Hepatocyte (in vitro differentiated cells): ENCODE measurements at regions not wholly inside any gene's neighbourhood (a gene's known extent, or its start where the extent isn't known, plus 50 kb on each side); places are given as distances from the start of the nearest gene placed in this dataset.

ENCODE experiments used
- DNase-seq: peaks from one replicate; pipeline ENCODE4 v3.0.0-alpha.2; 2016; ENCODE audit warnings: low spot score
- H2AFZ ChIP-seq: fragments of 200-600 bp; sonication (generic); 2 replicates; pipeline ENCODE4 v1.6.0; 2016; ENCODE audit warnings: antibody characterized with exemption, mild to moderate bottlenecking
- H3K27ac ChIP-seq: fragments of 200-600 bp; sonication (generic); 2 replicates; pipeline ENCODE4 v1.5.1; 2016; ENCODE audit warnings: mild to moderate bottlenecking
- H3K27me3 ChIP-seq: fragments of 200-600 bp; sonication (generic); 2 replicates; pipeline ENCODE4 v1.6.1; 2016
- H3K36me3 ChIP-seq: fragments of 200-600 bp; sonication (generic); replicated peaks from 2 replicates; pipeline ENCODE4 v1.5.1; 2016; ENCODE audit warnings: low read depth; ENCODE audit not compliant: insufficient read depth
- H3K4me1 ChIP-seq: fragments of 200-600 bp; sonication (generic); 2 replicates; pipeline ENCODE4 v1.5.1; 2016; ENCODE audit warnings: mild to moderate bottlenecking, moderate library complexity; ENCODE audit not compliant: insufficient read depth
- H3K4me2 ChIP-seq: fragments of 200-600 bp; sonication (generic); 2 replicates; pipeline ENCODE4 v1.6.0; 2016
- H3K4me3 ChIP-seq: fragments of 200-600 bp; sonication (generic); 2 replicates; pipeline ENCODE4 v1.5.1; 2016; ENCODE audit warnings: mild to moderate bottlenecking
- H3K79me2 ChIP-seq: fragments of 200-600 bp; sonication (generic); 2 replicates; pipeline ENCODE4 v1.6.0; 2017; ENCODE audit warnings: mild to moderate bottlenecking
- H3K9me2 ChIP-seq: fragments of 200-600 bp; sonication (generic); replicated peaks from 2 replicates; pipeline ENCODE4 v1.6.0; 2017; ENCODE audit warnings: mild to moderate bottlenecking; ENCODE audit not compliant: insufficient read depth
- H3K9me3 ChIP-seq: fragments of 200-600 bp; sonication (generic); 2 replicates; pipeline ENCODE4 v1.5.1; 2016; ENCODE audit warnings: low read depth, mild to moderate bottlenecking
- H4K20me1 ChIP-seq: fragments of 200-600 bp; sonication (generic); 2 replicates; pipeline ENCODE4 v1.6.0; 2016; ENCODE audit warnings: mild to moderate bottlenecking; ENCODE audit not compliant: insufficient read depth, poor library complexity, severe bottlenecking
- EZH2 ChIP-seq: fragments of 200-600 bp; sonication (generic); IDR thresholded peaks from 2 replicates; pipeline ENCODE4 v1.6.1; 2016; ENCODE audit warnings: antibody characterized with exemption, mild to moderate bottlenecking, borderline replicate concordance
- EZH2phosphoT487 ChIP-seq: fragments of 200-600 bp; sonication (generic); IDR thresholded peaks from one replicate; pipeline ENCODE4 v1.6.1; 2018; ENCODE audit warnings: antibody characterized with exemption, mild to moderate bottlenecking, low read depth, moderate library complexity; ENCODE audit not compliant: unreplicated experiment, severe bottlenecking
- WGBS: methylation state at CpG from one replicate; pipeline ENCODE4 v1.1.6; 2016; ENCODE audit warnings: low lambda C conversion rate; ENCODE audit errors: missing lambda C conversion rate; 5-methylcytosine and 5-hydroxymethylcytosine counted together
- TF ChIP-seq, protein P1 (sequence below): fragments of 200-600 bp; sonication (generic); IDR thresholded peaks from 2 replicates; pipeline ENCODE4 v1.5.1; 2016; ENCODE audit warnings: antibody characterized with exemption, mild to moderate bottlenecking; ENCODE audit not compliant: poor library complexity

DNA sequence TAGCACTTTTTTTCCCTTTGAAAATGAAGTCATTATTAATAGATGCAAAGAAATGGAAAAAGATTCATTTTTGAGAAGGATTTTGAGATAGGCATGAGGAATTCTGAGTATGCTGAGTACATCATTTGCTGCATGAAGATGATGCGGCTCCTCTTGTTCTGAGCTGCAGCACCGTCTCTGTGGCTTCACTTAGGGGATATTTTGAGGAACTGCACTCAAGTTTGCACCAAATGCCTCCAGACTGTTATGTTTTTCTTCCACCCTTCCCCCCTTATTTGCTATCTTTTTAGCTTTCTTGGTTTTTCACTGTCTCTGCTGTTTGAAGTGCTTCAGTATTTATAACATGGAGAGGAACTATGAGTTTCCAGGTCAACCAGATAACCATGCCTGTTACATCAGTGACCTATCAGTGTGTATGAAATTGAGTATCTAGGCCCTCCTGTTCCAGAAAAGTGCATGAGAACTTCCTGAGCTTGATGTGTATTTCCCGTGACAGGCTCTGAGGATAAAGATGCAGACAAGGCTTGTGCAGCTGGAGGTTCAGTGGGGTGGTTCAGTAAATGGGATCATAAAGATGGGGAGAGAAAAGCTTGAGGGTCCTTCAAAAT is 128.7 kb downstream of the PDCD6IP start:
- Histone ChIP-seq H3K27ac (no peak overlapping the region), H3K4me2 (no peak overlapping the region), H3K36me3 (no peaks in the 10 kb centered on the region), H3K9me3 (no peaks in the 10 kb centered on the region), H3K4me1 (no peaks in the 10 kb centered on the region), H2AFZ (no peak overlapping the region), H3K27me3 (no peaks in the 10 kb centered on the region), H4K20me1 (no peaks in the 10 kb centered on the region), H3K79me2 (no peaks in the 10 kb centered on the region), H3K9me2 (no peaks in the 10 kb centered on the region), H3K4me3 (no peak overlapping the region)
- DNase-seq, result no peak
- WGBS, result 90% methylated on average over 3 of the region's 3 CpGs
- TF ChIP-seq, protein P1, sequence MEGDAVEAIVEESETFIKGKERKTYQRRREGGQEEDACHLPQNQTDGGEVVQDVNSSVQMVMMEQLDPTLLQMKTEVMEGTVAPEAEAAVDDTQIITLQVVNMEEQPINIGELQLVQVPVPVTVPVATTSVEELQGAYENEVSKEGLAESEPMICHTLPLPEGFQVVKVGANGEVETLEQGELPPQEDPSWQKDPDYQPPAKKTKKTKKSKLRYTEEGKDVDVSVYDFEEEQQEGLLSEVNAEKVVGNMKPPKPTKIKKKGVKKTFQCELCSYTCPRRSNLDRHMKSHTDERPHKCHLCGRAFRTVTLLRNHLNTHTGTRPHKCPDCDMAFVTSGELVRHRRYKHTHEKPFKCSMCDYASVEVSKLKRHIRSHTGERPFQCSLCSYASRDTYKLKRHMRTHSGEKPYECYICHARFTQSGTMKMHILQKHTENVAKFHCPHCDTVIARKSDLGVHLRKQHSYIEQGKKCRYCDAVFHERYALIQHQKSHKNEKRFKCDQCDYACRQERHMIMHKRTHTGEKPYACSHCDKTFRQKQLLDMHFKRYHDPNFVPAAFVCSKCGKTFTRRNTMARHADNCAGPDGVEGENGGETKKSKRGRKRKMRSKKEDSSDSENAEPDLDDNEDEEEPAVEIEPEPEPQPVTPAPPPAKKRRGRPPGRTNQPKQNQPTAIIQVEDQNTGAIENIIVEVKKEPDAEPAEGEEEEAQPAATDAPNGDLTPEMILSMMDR, result no peak
- no peak for TF ChIP-seq EZH2phosphoT487
- TF ChIP-seq EZH2, result no peak

DNA sequence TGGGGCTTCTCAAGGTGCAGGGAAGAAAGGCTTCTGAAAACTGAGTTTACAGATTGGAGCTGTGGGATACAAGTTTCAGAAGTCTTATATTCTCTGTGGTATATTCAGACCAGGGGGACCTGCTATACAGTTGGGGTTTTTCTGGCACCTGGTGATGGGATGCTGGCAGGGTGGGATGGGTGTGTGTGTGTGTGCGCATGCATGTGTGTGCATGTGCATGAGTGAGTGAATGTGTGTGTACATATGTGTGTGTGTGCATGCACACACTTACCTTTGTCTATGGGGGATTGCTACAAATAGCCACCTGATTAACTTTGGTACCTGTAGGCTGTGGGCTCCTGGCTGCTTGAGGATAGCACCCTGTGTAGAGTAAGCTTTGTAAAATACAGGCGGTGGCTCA is 131.4 kb downstream of the PDCD6IP start:
- Histone ChIP-seq H3K27me3 (no peaks in the 10 kb centered on the region), H3K27ac (no peak overlapping the region), H3K4me1 (no peaks in the 10 kb centered on the region), H3K36me3 (no peaks in the 10 kb centered on the region), H4K20me1 (no peaks in the 10 kb centered on the region), H3K9me2 (no peaks in the 10 kb centered on the region), H3K79me2 (no peaks in the 10 kb centered on the region), H3K4me2 (no peak overlapping the region), H2AFZ (no peak overlapping the region), H3K9me3 (no peaks in the 10 kb centered on the region), H3K4me3 (no peak overlapping the region)
- TF ChIP-seq EZH2phosphoT487, result no peak
- TF ChIP-seq, protein P1, result no peak
- no peak for TF ChIP-seq EZH2
- DNase-seq, result no peak
- WGBS, result 83% methylated on average over 2 of the region's 2 CpGs

DNA sequence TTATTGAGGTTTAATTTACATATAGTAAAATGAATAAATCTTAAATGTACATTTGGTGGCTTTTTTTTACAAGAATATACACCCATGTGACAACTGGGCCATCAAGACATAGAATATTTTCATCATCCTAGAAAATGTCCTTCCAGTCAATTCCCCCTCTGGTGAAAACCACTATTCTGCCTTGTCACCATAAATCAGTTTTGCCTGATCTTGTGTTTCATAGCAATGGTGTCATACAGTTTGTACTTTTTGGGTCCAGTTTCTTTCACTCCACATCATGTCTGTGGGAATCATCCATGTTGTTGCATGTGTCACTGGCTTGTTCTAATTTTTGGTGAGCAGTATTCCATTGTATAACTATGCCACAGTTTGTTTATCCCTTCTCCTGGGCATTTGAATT is 133.1 kb downstream of the PDCD6IP start:
- Histone ChIP-seq H3K79me2 (no peaks in the 10 kb centered on the region), H3K9me2 (no peaks in the 10 kb centered on the region), H3K4me3 (no peak overlapping the region), H4K20me1 (no peaks in the 10 kb centered on the region), H3K27me3 (no peaks in the 10 kb centered on the region), H3K36me3 (no peaks in the 10 kb centered on the region), H3K4me2 (no peak overlapping the region), H3K4me1 (no peaks in the 10 kb centered on the region), H3K27ac (no peak overlapping the region), H2AFZ (no peak overlapping the region), H3K9me3 (no peaks in the 10 kb centered on the region)
- no peak for DNase-seq
- TF ChIP-seq EZH2 (no peak), EZH2phosphoT487 (no peak)
- TF ChIP-seq, protein P1, result no peak
